Activated CD4-positive, alpha-beta memory T cell treated with anti-CD3 and anti-CD28 coated beads, Interleukin-2, amount 10 ng/mL, durations not matched to agents 7 days and 5 days (primary cell): ENCODE measurements at regions not wholly inside any gene's neighbourhood (a gene's known extent, or its start where the extent isn't known, plus 50 kb on each side); places are given as distances from the start of the nearest gene placed in this dataset.
"Not testable (repeated sequence)": the region's sequence is repeated elsewhere in the genome, so short reads cannot be mapped to it uniquely, and the experiment has no call there.

Experiments
- CTCF ChIA-PET: fragments of 350-600 bp; sonication (Branson Sonifier 250); formaldehyde crosslinking; loops from one replicate; lab custom pipeline; 2021; ENCODE audit warnings: antibody characterized with exemption, inconsistent platforms; lab: Charles Lee
- POLR2A ChIA-PET: fragments of 350-600 bp; sonication (Branson Sonifier 250); formaldehyde crosslinking; loops from one replicate; lab custom pipeline; 2021; ENCODE audit warnings: antibody characterized with exemption; lab: Charles Lee
- DNase-seq: peaks from one replicate; pipeline ENCODE4 v3.0.0-alpha.2; 2020
- H3K27ac Mint-ChIP-seq: one replicate; pipeline ENCODE4 v1.8.0; 2021; ENCODE audit warnings: mild to moderate bottlenecking, mixed read lengths
- H3K27me3 Mint-ChIP-seq: one replicate; pipeline ENCODE4 v1.8.0; 2021; ENCODE audit warnings: mixed read lengths
- H3K36me3 Mint-ChIP-seq: one replicate; pipeline ENCODE4 v1.8.0; 2021; ENCODE audit warnings: low read depth, mixed read lengths
- H3K4me1 Mint-ChIP-seq: one replicate; pipeline ENCODE4 v1.8.0; 2021; ENCODE audit warnings: mixed read lengths
- H3K4me3 Mint-ChIP-seq: one replicate; pipeline ENCODE4 v1.8.0; 2021; ENCODE audit warnings: mild to moderate bottlenecking, mixed read lengths
- H3K9me3 Mint-ChIP-seq: one replicate; pipeline ENCODE4 v1.8.0; 2021; ENCODE audit warnings: mixed read lengths

DNA sequence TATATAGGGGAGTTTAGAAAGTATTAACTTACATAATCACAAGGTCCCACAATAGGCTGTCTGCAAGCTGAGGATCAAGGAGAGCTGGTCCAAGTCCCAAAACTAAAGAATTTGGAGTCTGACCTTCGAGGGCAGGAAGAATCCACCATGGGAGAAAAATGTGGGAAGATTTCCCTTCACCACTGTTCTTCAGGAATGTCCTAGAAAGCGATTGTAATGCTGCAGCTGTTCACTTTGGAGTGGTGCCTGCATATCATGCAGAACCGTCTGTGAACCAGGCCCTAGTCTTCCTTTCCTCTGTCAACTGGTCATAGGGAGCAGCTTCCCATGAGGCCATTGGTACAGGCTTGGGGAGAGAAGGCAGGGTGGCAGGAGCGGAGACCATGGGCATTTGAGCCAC is 497.9 kb upstream of the ARPP21 start:
- CTCF ChIA-PET = no interaction called here
- DNase-seq = no peak
- Mint-ChIP-seq H3K9me3 (no peaks in the 10 kb centered on the region), H3K4me1 (no peaks in the 10 kb centered on the region), H3K27ac (no peak overlapping the region), H3K4me3 (no peak overlapping the region), H3K27me3 (no peaks in the 10 kb centered on the region), H3K36me3 (no peaks in the 10 kb centered on the region)
- POLR2A ChIA-PET = no interaction called here

DNA sequence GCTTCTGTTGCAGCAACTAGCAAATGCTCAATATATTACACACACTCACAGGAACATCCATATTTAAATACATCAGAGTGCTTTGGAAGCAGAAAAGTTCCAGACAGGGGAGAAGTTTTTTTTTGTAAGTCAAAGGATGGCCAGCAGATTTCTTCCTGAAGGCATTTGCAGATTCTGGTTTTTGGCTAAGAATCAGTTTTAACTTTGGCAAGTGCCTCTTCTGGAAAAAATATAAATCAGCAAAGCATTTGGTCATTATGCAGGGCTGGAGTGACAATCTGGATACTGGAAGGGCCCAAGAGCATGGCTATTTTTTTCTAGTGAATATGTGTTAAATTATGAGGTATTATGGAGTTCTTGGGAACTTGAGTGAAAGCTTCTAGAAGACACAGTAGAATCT is 495.3 kb upstream of the ARPP21 start:
- H3K9me3 Mint-ChIP-seq = peaks cover 6% of the 10 kb centered on the region
- no peaks in the 10 kb centered on the region for H3K27me3 Mint-ChIP-seq
- H3K4me1 Mint-ChIP-seq = no peaks in the 10 kb centered on the region
- no peak overlapping the region for H3K4me3 Mint-ChIP-seq
- POLR2A ChIA-PET = no interaction called here
- no peak overlapping the region for H3K27ac Mint-ChIP-seq
- CTCF ChIA-PET = interaction anchor here (0.6 kb wide), 1 partner anchor 552 kb away, joined by 3 read pairs; no protein-coding TSS in a partner anchor
- no peak for DNase-seq
- H3K36me3 Mint-ChIP-seq = no peaks in the 10 kb centered on the region

- DNase-seq, H3K36me3 Mint-ChIP-seq, H3K4me3 Mint-ChIP-seq, H3K27me3 Mint-ChIP-seq, CTCF ChIA-PET, H3K9me3 Mint-ChIP-seq, H3K27ac Mint-ChIP-seq, POLR2A ChIA-PET, H3K4me1 Mint-ChIP-seq: not testable (repeated sequence)
Measured at GRCh38 chr3:35146256-35147035, 492.9 kb upstream of the ARPP21 start.

DNA sequence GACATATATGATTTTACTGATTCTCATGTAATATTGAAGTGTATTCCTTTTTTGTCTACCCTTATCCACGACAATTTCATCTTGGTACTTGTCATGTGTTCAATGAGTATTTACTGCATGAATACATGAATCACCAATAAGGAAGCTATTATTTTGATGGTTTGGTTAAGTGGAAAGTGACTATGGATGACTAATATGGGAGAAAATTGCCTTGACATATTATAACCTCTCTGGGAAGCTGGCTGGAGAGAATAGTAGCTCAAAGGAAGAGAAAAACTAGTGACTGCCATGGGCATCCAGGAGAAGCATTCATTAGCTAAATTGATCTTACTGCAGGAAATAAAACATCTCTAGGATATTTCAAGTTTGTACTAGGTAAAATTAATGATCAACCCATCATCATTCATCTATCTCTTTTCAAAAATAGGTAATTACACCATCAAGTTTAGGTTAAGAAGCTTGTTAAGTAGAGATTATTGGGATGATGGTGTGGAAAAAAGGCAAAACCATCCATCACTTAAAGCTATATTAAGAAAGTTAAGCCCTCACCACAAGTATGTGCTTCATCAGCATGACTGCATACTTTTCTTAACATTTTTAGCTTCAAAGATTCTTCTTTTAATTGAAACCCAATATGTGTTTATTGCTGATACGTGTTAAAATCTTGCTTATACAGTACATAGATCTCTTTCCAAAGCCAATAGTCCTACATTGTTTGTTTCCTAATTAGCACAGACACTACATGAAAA is 455.2 kb upstream of the ARPP21 start:
- no peaks in the 10 kb centered on the region for H3K27me3 Mint-ChIP-seq
- POLR2A ChIA-PET = no interaction called here
- no peak for DNase-seq
- H3K4me1 Mint-ChIP-seq = no peaks in the 10 kb centered on the region
- H3K4me3 Mint-ChIP-seq = no peak overlapping the region
- no peak overlapping the region for H3K27ac Mint-ChIP-seq
- H3K9me3 Mint-ChIP-seq = peaks cover 10% of the 10 kb centered on the region
- CTCF ChIA-PET = no interaction called here
- H3K36me3 Mint-ChIP-seq = peaks cover 6% of the 10 kb centered on the region

DNA sequence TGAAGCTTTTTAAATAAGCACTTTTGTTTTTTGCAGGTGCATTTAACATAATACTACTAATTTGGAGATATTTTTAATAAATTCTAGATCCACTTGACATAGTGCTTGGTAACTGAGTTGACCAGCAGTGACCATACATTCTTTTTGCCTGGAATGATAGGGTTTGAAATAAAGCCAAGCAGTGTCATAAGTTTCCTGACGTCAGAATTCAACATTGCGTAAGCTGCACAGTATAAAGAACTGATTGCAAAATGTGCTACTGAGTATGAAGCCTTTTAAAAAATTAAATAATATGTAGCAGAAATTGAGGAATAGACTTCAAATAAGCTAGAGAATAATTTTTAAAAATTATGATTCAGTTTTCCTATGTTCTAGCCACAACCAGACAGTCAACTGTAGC is 454.6 kb upstream of the ARPP21 start:
- Mint-ChIP-seq H3K27ac (no peak overlapping the region), H3K4me1 (no peaks in the 10 kb centered on the region), H3K9me3 (peaks cover 10% of the 10 kb centered on the region), H3K27me3 (no peaks in the 10 kb centered on the region), H3K36me3 (peaks cover 6% of the 10 kb centered on the region), H3K4me3 (no peak overlapping the region)
- CTCF ChIA-PET = no interaction called here
- DNase-seq = no peak
- POLR2A ChIA-PET = no interaction called here

DNA sequence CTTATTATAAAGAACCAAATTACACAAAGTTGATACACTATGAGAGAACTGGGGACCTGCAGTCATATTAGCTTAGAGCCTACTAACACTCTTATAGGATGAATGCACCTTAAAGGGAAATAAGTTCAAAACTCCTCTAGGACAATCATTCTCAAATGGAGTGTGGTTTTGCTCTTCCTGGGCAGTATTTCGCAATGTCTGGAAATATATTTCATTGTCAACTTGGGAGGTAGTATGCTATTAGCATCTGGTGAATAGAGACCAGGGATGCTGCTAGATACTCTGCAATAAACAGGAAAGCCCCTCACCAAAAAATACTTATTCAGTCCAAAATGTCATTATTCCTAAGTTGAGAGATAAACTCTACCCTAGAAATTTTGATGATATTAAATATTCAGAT is 451.4 kb upstream of the ARPP21 start:
- Mint-ChIP-seq H3K36me3 (no peaks in the 10 kb centered on the region), H3K9me3 (peaks cover 4% of the 10 kb centered on the region), H3K27ac (no peak overlapping the region), H3K27me3 (no peaks in the 10 kb centered on the region), H3K4me1 (no peaks in the 10 kb centered on the region), H3K4me3 (no peak overlapping the region)
- ChIA-PET POLR2A (no interaction called here), CTCF (no interaction called here)
- no peak for DNase-seq

GRCh38 chr3:35194666-35195065 is 444.7 kb upstream of the ARPP21 start:
- no peak overlapping the region for H3K27ac Mint-ChIP-seq
- no peak overlapping the region for H3K4me3 Mint-ChIP-seq
- no peaks in the 10 kb centered on the region for H3K27me3 Mint-ChIP-seq
- ChIA-PET POLR2A (no interaction called here), CTCF (no interaction called here)
- peaks cover 2% of the 10 kb centered on the region for H3K9me3 Mint-ChIP-seq
- DNase-seq = no peak
- H3K36me3 Mint-ChIP-seq = no peaks in the 10 kb centered on the region
- no peaks in the 10 kb centered on the region for H3K4me1 Mint-ChIP-seq

- ChIA-PET CTCF (no interaction called here), POLR2A (no interaction called here)
- H3K4me1 Mint-ChIP-seq = no peaks in the 10 kb centered on the region
- no peaks in the 10 kb centered on the region for H3K9me3 Mint-ChIP-seq
- no peaks in the 10 kb centered on the region for H3K27me3 Mint-ChIP-seq
- no peak for DNase-seq
- H3K4me3 Mint-ChIP-seq = no peak overlapping the region
- H3K36me3 Mint-ChIP-seq = no peaks in the 10 kb centered on the region
- no peak overlapping the region for H3K27ac Mint-ChIP-seq
Measured at GRCh38 chr3:35198857-35199256, 440.5 kb upstream of the ARPP21 start.

GRCh38 chr3:35200056-35200455 is 439.3 kb upstream of the ARPP21 start:
- Mint-ChIP-seq H3K36me3 (no peaks in the 10 kb centered on the region), H3K4me3 (no peak overlapping the region), H3K4me1 (no peaks in the 10 kb centered on the region), H3K27me3 (no peaks in the 10 kb centered on the region), H3K27ac (no peak overlapping the region), H3K9me3 (no peaks in the 10 kb centered on the region)
- no peak for DNase-seq
- POLR2A ChIA-PET = no interaction called here
- CTCF ChIA-PET = no interaction called here

GRCh38 chr3:35201211-35201610 is 438.1 kb upstream of the ARPP21 start:
- Mint-ChIP-seq H3K27me3 (no peaks in the 10 kb centered on the region), H3K27ac (no peak overlapping the region), H3K4me3 (no peak overlapping the region), H3K4me1 (no peaks in the 10 kb centered on the region), H3K36me3 (no peaks in the 10 kb centered on the region), H3K9me3 (no peaks in the 10 kb centered on the region)
- ChIA-PET POLR2A (no interaction called here), CTCF (no interaction called here)
- no peak for DNase-seq

GRCh38 chr3:35215525-35216500 is 423.5 kb upstream of the ARPP21 start:
- POLR2A ChIA-PET = no interaction called here
- CTCF ChIA-PET = no interaction called here

DNA sequence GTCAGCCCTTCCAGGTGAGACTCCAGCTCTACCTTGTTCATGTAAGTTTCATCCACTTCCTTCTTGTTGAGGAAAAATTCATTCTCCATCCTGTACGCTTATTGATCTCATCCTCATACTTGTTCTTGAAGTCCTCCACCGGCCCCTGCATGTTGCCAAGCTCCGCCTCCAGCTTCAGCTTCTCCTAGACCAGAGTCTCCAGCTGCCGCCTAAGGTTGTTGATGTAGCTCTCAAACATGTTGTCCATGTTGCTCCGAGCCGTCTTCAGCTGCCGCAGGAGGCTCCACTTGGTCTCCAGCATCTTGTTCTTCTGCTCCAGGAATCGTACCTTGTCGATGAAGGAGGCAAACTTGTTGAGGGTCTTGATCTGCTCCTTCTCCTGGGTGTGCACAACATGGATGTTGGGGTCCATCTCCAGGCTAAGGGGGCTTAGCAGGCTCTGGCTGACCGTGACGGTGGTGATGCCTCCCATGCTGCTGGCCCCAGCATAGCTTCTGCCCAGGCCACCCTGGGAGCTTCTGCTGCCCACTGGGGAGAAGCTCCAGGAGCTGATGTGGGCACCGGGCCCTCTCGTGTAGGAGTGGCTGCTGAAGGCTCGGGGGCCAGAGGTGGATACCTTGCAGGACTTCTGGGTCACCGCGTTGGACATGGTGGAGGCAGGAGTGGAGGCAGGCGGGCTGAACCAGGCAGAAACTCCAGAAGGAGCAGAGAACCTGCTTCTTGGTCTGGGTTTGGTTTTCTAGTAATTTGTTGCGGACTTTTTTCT is 422.6 kb upstream of the ARPP21 start:
- Mint-ChIP-seq H3K27ac (no peak overlapping the region), H3K9me3 (peaks cover 11% of the 10 kb centered on the region)

More at GRCh38 chr3:35215525-35216500, 423.5 kb upstream of the ARPP21 start:
- H3K4me1 Mint-ChIP-seq = no peaks in the 10 kb centered on the region
- H3K9me3 Mint-ChIP-seq = peaks cover 11% of the 10 kb centered on the region
- DNase-seq = no peak
- no peak overlapping the region for H3K27ac Mint-ChIP-seq
- H3K4me3 Mint-ChIP-seq = no peak overlapping the region
- H3K36me3 Mint-ChIP-seq = no peaks in the 10 kb centered on the region
- H3K27me3 Mint-ChIP-seq = no peaks in the 10 kb centered on the region

More for the DNA sequence above, 422.6 kb upstream of the ARPP21 start:
- no peaks in the 10 kb centered on the region for H3K36me3 Mint-ChIP-seq
- no peak for DNase-seq
- H3K4me1 Mint-ChIP-seq = no peaks in the 10 kb centered on the region
- H3K27me3 Mint-ChIP-seq = no peaks in the 10 kb centered on the region
- ChIA-PET CTCF (no interaction called here), POLR2A (no interaction called here)
- H3K4me3 Mint-ChIP-seq = no peak overlapping the region
